Uterus (tissue), 2 donors: ENCODE measurements at regions not wholly inside any gene's neighbourhood (a gene's known extent, or its start where the extent isn't known, plus 50 kb on each side); places are given as distances from the start of the nearest gene placed in this dataset.

Source experiments
- POLR2A ChIP-seq, 2 donors: fragments of 450-650 bp; IDR thresholded peaks; one replicate each; pipeline ENCODE4 v1.6.1; 2016; ENCODE audit warnings: antibody characterized with exemption in 2 of 2, mild to moderate bottlenecking in 1 of 2, moderate library complexity in 1 of 2
- TF ChIP-seq, protein P1 (sequence below), 4 experiments: fragments of 200-600 bp in 2 of 4; fragments of 450-650 bp in 2 of 4; sonication (generic) in 2 of 4; IDR thresholded peaks; one replicate each; pipeline ENCODE4 v1.5.1; 2016 to 2019; ENCODE audit warnings: antibody characterized with exemption in 4 of 4, mild to moderate bottlenecking in 2 of 4, moderate library complexity in 1 of 4

DNA sequence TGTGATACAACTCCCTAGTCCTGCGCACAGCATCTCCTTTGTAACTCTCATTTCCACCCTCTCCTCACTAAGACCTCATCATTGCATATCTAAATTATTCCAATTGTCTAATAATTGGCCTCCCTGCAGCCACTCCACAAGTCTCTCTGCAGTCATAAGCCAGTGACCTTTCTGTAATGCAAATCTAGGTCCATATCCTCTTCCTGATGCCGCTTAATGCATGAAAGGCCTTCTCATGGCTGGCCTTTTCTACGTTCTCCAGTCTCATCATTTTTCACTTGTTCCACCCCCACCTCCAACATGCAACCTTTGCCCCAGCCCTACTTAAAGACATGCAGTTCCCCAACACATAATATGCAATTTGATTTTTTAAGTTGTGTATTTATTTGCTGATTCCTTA is 96.0 kb downstream of the RPAP3 start:
- TF ChIP-seq POLR2A (IDR thresholded peaks at IDR 0.05) = no peak
- TF ChIP-seq, protein P1, sequence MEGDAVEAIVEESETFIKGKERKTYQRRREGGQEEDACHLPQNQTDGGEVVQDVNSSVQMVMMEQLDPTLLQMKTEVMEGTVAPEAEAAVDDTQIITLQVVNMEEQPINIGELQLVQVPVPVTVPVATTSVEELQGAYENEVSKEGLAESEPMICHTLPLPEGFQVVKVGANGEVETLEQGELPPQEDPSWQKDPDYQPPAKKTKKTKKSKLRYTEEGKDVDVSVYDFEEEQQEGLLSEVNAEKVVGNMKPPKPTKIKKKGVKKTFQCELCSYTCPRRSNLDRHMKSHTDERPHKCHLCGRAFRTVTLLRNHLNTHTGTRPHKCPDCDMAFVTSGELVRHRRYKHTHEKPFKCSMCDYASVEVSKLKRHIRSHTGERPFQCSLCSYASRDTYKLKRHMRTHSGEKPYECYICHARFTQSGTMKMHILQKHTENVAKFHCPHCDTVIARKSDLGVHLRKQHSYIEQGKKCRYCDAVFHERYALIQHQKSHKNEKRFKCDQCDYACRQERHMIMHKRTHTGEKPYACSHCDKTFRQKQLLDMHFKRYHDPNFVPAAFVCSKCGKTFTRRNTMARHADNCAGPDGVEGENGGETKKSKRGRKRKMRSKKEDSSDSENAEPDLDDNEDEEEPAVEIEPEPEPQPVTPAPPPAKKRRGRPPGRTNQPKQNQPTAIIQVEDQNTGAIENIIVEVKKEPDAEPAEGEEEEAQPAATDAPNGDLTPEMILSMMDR (IDR thresholded peaks at IDR 0.05) = no peak
